ENCODE measurements at regions not wholly inside any gene's neighbourhood (a gene's known extent, or its start where the extent isn't known, plus 50 kb on each side); places are given as distances from the start of the nearest gene placed in this dataset.

DNA sequence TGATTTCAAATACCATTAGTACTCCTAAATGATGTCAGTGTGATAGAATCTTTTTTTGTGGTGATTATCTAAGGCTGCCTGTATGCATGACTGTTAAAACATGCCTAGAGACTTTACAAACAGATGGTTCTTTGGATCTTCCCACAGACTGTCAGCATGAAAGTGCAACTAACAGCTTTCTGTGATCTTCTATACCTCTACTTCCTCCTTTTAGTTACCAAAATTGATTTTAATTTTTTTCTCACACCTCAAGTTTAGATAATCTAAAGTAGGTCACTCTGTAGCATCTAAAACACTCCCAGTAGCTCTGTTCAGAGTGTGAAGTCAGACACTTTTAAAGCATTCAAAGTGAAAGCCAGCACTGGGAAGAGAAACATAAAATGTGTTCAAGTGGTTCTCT is 534.5 kb downstream of the PTPRC start:
- intact Hi-C loops (cut with DNase I), result no loop called here
- no peaks in the 10 kb centered on the region for H3K9me3 ChIP-seq
- no peak overlapping the region for H3K4me3 ChIP-seq
- H3K36me3 ChIP-seq (replicated peaks in 1 of 2; ENCODE audit: insufficient read depth in 1 of 2, low read depth in 2 of 2), result no peaks in the 10 kb centered on the region
- no peaks in the 10 kb centered on the region for H3K4me1 ChIP-seq
- no peak for TF ChIP-seq CTCF (IDR thresholded peaks at IDR 0.05)
- no peak for TF ChIP-seq POLR2A (IDR thresholded peaks at IDR 0.05)
- H3K27ac ChIP-seq, result no peak overlapping the region
- no peak for DNase-seq
- no peaks in the 10 kb centered on the region for H3K27me3 ChIP-seq
- ATAC-seq, result no peak

DNA sequence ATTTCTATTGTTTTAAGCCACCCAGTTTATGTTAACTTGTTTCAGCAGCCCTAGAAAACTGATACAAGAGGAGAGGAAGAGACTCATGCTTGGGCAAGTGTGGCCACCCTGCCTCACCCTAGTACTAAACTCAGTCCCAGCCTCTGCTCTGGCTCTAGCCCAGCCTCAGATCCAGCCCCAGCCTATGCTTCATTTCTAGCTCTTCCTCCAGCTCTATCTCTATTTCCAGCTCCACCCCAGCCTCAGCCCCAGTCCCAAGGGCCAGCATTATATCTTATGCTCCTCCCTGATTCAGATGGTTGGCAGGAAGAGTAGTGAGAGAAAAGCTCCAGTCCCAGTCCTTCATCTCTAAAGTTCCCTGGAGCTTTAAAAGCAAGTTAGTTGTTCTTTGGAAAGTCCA is 535.5 kb downstream of the PTPRC start:
- Histone ChIP-seq H3K4me3 (no peak overlapping the region), H3K27me3 (no peaks in the 10 kb centered on the region), H3K4me1 (no peaks in the 10 kb centered on the region), H3K9me3 (no peaks in the 10 kb centered on the region), H3K36me3 (replicated peaks in 1 of 2; ENCODE audit: insufficient read depth in 1 of 2, low read depth in 2 of 2) (no peaks in the 10 kb centered on the region), H3K27ac (no peak overlapping the region)
- no peak for TF ChIP-seq CTCF (IDR thresholded peaks at IDR 0.05)
- no peak for TF ChIP-seq POLR2A (IDR thresholded peaks at IDR 0.05)
- intact Hi-C loops (cut with DNase I), result no loop called here
- no peak for DNase-seq
- no peak for ATAC-seq

DNA sequence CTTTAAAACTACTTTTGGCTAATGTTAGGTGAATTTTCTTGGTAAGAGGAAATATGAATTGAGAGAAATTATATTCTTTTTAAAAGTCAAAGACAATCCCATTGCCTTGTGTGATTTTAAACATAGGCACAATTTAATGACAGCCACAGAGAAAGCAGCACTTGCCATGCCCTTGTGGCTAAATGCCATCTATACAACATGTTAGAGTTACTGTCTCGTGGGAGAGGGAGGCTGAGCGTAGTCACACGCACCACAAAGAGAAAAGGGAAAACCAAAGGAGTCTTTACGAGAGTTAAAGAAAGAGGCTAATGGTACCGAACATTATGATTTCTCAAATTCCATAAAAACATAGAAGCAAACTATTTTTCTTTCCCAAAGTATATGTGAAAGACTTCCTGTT is 537.9 kb downstream of the PTPRC start:
- Histone ChIP-seq H3K27me3 (no peaks in the 10 kb centered on the region), H3K4me3 (no peak overlapping the region), H3K36me3 (replicated peaks in 1 of 2; ENCODE audit: insufficient read depth in 1 of 2, low read depth in 2 of 2) (no peaks in the 10 kb centered on the region), H3K4me1 (no peaks in the 10 kb centered on the region), H3K27ac (no peak overlapping the region), H3K9me3 (no peaks in the 10 kb centered on the region)
- no peak for ATAC-seq
- DNase-seq, result no peak
- intact Hi-C loops (cut with DNase I), result no loop called here
- TF ChIP-seq POLR2A (IDR thresholded peaks at IDR 0.05) (no peak), CTCF (IDR thresholded peaks at IDR 0.05) (no peak)
- 84 to 86% methylated on average over 5 of the region's 5 CpGs for WGBS, 2 donors

DNA sequence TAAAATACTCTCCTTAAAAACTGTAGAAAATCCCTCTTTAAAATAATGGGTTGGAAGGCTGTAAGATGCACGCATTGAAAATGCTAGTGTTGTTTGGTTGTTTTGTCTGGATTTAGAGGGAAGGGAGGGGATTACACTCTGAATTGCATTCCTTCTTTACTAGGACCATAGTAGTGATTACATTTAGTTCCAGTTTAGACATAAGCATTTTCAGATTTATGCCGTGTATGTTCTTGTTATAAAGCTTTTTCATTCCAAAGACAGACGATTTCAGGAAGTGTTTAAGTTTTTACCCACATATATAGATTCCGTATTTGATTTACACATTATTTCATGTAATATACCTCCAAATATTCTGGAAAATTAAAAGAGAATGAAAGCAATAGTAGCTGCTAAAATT is 538.4 kb downstream of the PTPRC start:
- Histone ChIP-seq H3K4me3 (no peak overlapping the region), H3K27me3 (no peaks in the 10 kb centered on the region), H3K36me3 (replicated peaks in 1 of 2; ENCODE audit: insufficient read depth in 1 of 2, low read depth in 2 of 2) (no peaks in the 10 kb centered on the region), H3K27ac (no peak overlapping the region), H3K9me3 (no peaks in the 10 kb centered on the region), H3K4me1 (no peaks in the 10 kb centered on the region)
- intact Hi-C loops (cut with DNase I), result no loop called here
- TF ChIP-seq POLR2A (IDR thresholded peaks at IDR 0.05) (no peak), CTCF (IDR thresholded peaks at IDR 0.05) (no peak)
- ATAC-seq (no peak), DNase-seq (no peak)
- 76 to 78% methylated on average over 4 of the region's 4 CpGs for WGBS, 2 donors

GRCh38 chr1:199178646-199179045 is 539.8 kb downstream of the PTPRC start:
- H3K27ac ChIP-seq, result no peak overlapping the region
- ATAC-seq (no peak), DNase-seq (no peak)
- H3K4me3 ChIP-seq, result no peak overlapping the region
- 81 to 95% methylated on average over 2 of the region's 2 CpGs for WGBS, 2 donors
- no peaks in the 10 kb centered on the region for H3K9me3 ChIP-seq
- TF ChIP-seq POLR2A (IDR thresholded peaks at IDR 0.05) (no peak), CTCF (IDR thresholded peaks at IDR 0.05) (no peak)
- H3K27me3 ChIP-seq, result no peaks in the 10 kb centered on the region
- intact Hi-C loops (cut with DNase I), result no loop called here
- no peaks in the 10 kb centered on the region for H3K36me3 ChIP-seq (replicated peaks in 1 of 2; ENCODE audit: insufficient read depth in 1 of 2, low read depth in 2 of 2)
- H3K4me1 ChIP-seq, result no peaks in the 10 kb centered on the region
